ENCODE measurements at regions not wholly inside any gene's neighbourhood (a gene's known extent, or its start where the extent isn't known, plus 50 kb on each side); places are given as distances from the start of the nearest gene placed in this dataset.

GRCh38 chr5:166962461-166962860, 1329.0 kb upstream of the WWC1 start:
- no peak for DNase-seq (ENCODE audit: low read depth)

GRCh38 chr5:166963596-166963995, 1327.8 kb upstream of the WWC1 start:
- no peak for DNase-seq (ENCODE audit: low read depth)

GRCh38 chr5:166977911-166978422, 1313.5 kb upstream of the WWC1 start:
- DNase-seq (ENCODE audit: low read depth): no peak

DNA sequence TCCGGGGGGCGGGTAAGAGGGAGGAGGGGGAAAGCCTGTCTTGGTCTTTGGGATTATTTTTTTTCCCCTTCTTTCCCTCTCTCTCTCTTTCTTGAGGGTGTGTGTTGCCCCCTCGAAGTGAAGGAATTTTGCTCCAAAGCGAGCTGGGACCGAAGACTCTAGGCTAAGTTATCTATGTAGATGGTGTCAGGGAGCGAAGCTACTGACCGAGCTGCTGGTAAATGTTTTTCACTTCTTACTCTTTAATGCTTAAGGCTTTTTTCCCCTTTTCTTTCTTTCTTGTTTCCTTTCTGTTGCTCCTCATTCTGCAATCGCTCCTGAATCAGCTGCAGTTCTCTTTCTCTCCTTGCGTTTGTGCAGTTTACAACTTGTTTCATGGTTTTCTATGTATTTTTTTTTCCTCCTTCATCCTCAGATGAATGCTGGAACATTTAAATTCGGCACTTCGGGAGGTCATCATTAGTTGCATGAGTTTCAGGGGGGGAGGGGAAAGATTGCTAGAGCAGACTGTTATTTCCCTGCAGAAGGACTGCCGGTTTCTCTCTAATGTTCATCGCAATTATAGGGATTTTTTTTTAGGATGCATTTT, 1312.0 kb upstream of the WWC1 start:
- no peak for DNase-seq (ENCODE audit: low read depth)

GRCh38 chr5:166980666-166981065, 1310.8 kb upstream of the WWC1 start:
- no peak for DNase-seq (ENCODE audit: low read depth)

DNA sequence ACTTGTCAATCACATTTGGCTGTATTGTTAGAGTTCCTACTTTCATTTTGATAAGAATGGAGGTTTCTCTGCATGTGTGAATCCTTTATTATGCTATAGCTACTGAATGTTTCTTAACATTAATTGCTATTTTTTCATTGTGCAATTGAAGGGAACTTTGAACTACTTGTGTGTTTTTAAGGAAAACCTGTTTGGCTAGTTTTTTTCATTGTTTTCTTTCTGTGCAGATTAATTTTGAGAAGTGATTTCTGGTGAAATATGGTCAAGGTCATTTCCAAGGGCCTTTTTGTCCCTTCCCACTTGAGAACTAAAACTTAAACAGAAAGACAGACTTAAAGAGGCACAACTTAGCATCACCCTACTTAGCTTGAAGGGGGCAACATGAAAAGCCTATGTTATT, 1309.2 kb upstream of the WWC1 start:
- no peak for DNase-seq (ENCODE audit: low read depth)

GRCh38 chr5:166991601-166992000, 1299.8 kb upstream of the WWC1 start:
- DNase-seq (ENCODE audit: low read depth): no peak

DNA sequence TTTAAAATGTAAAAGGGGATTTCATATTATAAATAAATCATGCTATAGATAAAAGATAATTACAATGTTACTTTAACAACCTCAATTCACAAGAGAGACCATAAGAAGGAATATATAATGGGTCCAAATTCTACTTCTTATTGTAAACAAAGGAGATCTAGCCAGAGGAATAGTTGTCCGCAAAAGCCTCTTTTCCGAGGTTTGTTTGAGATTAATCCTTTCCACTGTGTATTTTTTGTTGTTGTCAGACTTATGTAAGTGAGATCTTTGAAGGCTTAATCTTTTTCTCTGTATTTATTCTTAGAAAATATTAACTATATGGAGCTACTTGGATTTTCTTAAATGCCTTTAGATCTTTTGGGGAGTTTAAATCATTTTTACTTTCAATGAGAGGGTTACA, 1299.3 kb upstream of the WWC1 start:
- no peak for DNase-seq (ENCODE audit: low read depth)

DNA sequence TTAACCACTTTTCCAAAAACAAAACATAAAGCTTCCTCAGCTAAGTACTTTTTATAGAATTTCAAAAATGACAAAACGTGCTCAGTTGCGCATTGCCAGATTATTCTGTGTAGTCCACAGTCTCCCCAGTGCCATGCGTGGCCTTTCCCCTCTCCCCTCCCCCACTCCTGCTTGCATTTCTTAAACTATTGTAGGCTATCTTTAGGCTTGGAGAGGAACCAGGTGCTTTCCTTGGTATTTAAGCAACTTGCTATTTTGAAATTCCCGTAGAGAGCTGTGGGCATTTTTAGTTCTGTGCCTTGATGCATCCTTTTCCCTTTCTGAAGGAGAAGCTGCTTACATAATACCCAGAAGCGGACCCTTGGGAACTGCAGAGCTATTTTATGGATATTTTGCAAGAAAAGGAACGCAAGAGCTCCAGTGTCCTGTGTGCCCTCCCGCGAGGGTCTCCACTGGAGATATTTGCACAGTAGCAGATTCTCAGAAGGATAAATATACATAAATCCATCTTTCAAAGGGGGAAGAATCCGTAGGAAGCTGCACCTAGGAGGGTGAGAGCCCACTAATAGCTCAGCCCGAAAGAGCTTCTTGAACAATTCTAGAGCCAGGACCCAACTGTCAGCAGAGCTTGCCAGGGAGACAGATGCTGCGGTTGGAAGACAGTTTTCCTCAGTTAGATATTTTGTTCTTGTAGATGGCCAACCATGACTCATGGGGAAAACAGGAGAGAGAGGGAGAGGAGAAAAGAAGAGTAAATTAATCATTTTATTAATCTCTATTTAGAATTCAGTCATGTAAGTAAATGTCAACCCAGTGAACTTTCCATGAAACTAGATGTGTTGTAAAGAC, 1298.3 kb upstream of the WWC1 start:
- no peak for DNase-seq (ENCODE audit: low read depth)

- no peak for DNase-seq (ENCODE audit: low read depth)
Measured at GRCh38 chr5:166994226-166994625, 1297.2 kb upstream of the WWC1 start.

GRCh38 chr5:167001246-167001645, 1290.2 kb upstream of the WWC1 start:
- no peak for DNase-seq (ENCODE audit: low read depth)

- DNase-seq (ENCODE audit: low read depth): no peak
Measured at GRCh38 chr5:167008705-167009104, 1282.7 kb upstream of the WWC1 start.

DNA sequence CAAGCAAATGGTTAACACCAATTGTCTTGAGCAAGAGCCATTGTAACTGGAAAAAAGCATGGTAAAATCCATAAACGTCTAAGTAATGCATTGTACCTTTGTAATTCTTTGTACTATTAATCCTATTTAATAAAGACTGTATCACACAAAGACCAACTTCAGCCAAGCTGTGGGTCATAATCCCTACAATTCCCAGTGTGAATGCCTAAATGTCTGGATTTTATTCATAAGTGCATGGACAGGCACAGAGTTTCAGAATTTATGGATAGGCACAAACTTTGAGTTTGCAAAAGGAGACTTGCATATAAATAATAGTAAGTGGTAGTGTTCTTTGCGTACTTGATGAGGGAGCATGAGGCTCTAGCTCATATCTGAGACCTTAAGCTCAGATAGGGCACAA, 1280.2 kb upstream of the WWC1 start:
- no peak for DNase-seq (ENCODE audit: low read depth)

GRCh38 chr5:167012123-167013034, 1279.1 kb upstream of the WWC1 start:
- DNase-seq (ENCODE audit: low read depth): no peak

GRCh38 chr5:167014401-167015056, 1276.9 kb upstream of the WWC1 start:
- DNase-seq (ENCODE audit: low read depth): no peak

DNA sequence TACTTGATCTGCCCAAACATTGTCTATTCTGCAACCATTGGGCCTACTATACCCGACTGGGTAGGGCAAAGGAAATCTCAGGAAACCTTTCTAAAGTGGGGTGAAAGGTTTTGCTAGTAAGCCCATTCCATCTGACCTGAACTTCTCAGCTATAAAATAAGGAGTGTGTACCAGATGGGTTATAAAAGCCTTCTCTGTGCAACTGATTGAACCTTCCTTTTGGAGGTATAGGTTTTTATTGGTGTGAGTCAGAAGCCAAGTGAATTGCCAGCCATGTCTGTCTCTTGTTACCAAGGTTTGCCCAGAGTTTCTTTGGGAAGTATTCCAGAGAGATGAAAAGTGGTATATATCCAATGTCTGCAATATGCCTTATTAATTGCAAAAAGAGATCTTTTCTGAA, 1271.0 kb upstream of the WWC1 start:
- DNase-seq (ENCODE audit: low read depth): no peak

- no peak for DNase-seq (ENCODE audit: low read depth)
Measured at GRCh38 chr5:167029488-167029887, 1262.0 kb upstream of the WWC1 start.

- no peak for DNase-seq (ENCODE audit: low read depth)
Measured at GRCh38 chr5:167030500-167031120, 1260.8 kb upstream of the WWC1 start.

- no peak for DNase-seq (ENCODE audit: low read depth)
Measured at GRCh38 chr5:167036585-167036984, 1254.9 kb upstream of the WWC1 start.

- peak; percentile 15 for DNase-seq (ENCODE audit: low read depth)
Measured at GRCh38 chr5:167049043-167049663, 1242.3 kb upstream of the WWC1 start.

All from ELR (cell line).